Natural killer cell treated with Interleukin-12 subunit alpha and Interleukin-12 subunit beta and Interleukin-15 and Interleukin-18, amount 100 ng/mL, for 72 hours (primary cell): ENCODE measurements at regions not wholly inside any gene's neighbourhood (a gene's known extent, or its start where the extent isn't known, plus 50 kb on each side); places are given as distances from the start of the nearest gene placed in this dataset.

Experiments used
- ATAC-seq, 2 donors: fragments of 150-1000 bp; cut with Tn5 transposase in 1 of 2; sonication (Bioruptor Pico), chemical (Tn5 transposase) in 1 of 2; 2 replicates each; pipeline ENCODE4 v1.10.0; 2021
- DNase-seq: peaks from one replicate; pipeline ENCODE4 v3.0.0; 2022; ENCODE audit warnings: low spot score
- H3K27ac Mint-ChIP-seq, 2 donors: 1 replicate in 1 of 2; 2 replicates in 1 of 2; pipeline ENCODE4 v1.8.0; 2022; ENCODE audit warnings: mixed read lengths in 2 of 2, mild to moderate bottlenecking in 1 of 2, moderate library complexity in 1 of 2
- H3K27me3 Mint-ChIP-seq, 2 donors: 1 replicate in 1 of 2; 2 replicates in 1 of 2; pipeline ENCODE4 v1.8.0; 2022; ENCODE audit warnings: mixed read lengths in 2 of 2
- H3K36me3 Mint-ChIP-seq: one replicate; pipeline ENCODE4 v1.8.0; 2022; ENCODE audit warnings: mixed read lengths
- H3K4me1 Mint-ChIP-seq, 2 donors: 1 replicate in 1 of 2; 2 replicates in 1 of 2; pipeline ENCODE4 v1.8.0; 2022; ENCODE audit warnings: low read depth in 2 of 2, mixed read lengths in 2 of 2, mild to moderate bottlenecking in 1 of 2
- H3K4me3 Mint-ChIP-seq: one replicate; pipeline ENCODE4 v1.8.0; 2022; ENCODE audit warnings: mixed read lengths
- H3K9me3 Mint-ChIP-seq: 2 replicates; pipeline ENCODE4 v1.8.0; 2022; ENCODE audit warnings: mixed read lengths

- no peak for ATAC-seq
- Mint-ChIP-seq H3K27me3 (peaks cover 21 to 35% of the 10 kb centered on the region in 2 donors), H3K27ac (no peak overlapping the region), H3K9me3 (no peaks in the 10 kb centered on the region), H3K4me1 (no peaks in the 10 kb centered on the region), H3K36me3 (no peaks in the 10 kb centered on the region), H3K4me3 (no peak overlapping the region)
- DNase-seq = no peak
Measured at GRCh38 chr21:35860189-35860869, 200.0 kb downstream of the SETD4 start.

- Mint-ChIP-seq H3K27ac (no peak overlapping the region), H3K4me3 (no peak overlapping the region), H3K36me3 (no peaks in the 10 kb centered on the region), H3K9me3 (no peaks in the 10 kb centered on the region), H3K27me3 (peaks cover 21 to 35% of the 10 kb centered on the region in 2 donors), H3K4me1 (no peaks in the 10 kb centered on the region)
- ATAC-seq (no peak), DNase-seq (no peak)
Measured at GRCh38 chr21:35859677-35860076, 200.6 kb downstream of the SETD4 start.

GRCh38 chr21:35857095-35857494 is 203.2 kb downstream of the SETD4 start:
- DNase-seq = no peak
- no peak for ATAC-seq
- Mint-ChIP-seq H3K36me3 (no peaks in the 10 kb centered on the region), H3K4me1 (no peaks in the 10 kb centered on the region), H3K27me3 (peaks cover 28 to 36% of the 10 kb centered on the region in 2 donors), H3K4me3 (no peak overlapping the region), H3K9me3 (no peaks in the 10 kb centered on the region), H3K27ac (no peak overlapping the region)

- Mint-ChIP-seq H3K27ac (no peak overlapping the region), H3K4me1 (no peaks in the 10 kb centered on the region), H3K4me3 (no peak overlapping the region), H3K27me3 (peaks cover 25 to 31% of the 10 kb centered on the region in 2 donors), H3K9me3 (no peaks in the 10 kb centered on the region), H3K36me3 (no peaks in the 10 kb centered on the region)
- ATAC-seq (no peak), DNase-seq (no peak)
Measured at GRCh38 chr21:35855484-35855883, 204.8 kb downstream of the SETD4 start.

GRCh38 chr21:35854281-35854680 is 206.0 kb downstream of the SETD4 start:
- no peak for DNase-seq
- no peaks in the 10 kb centered on the region for H3K9me3 Mint-ChIP-seq
- H3K27me3 Mint-ChIP-seq = peaks cover 21 to 31% of the 10 kb centered on the region in 2 donors
- ATAC-seq = no peak
- no peak overlapping the region for H3K4me3 Mint-ChIP-seq
- no peak overlapping the region for H3K27ac Mint-ChIP-seq
- H3K4me1 Mint-ChIP-seq = no peaks in the 10 kb centered on the region
- no peaks in the 10 kb centered on the region for H3K36me3 Mint-ChIP-seq

GRCh38 chr21:35853321-35854239 is 206.7 kb downstream of the SETD4 start:
- H3K27ac Mint-ChIP-seq = no peak overlapping the region
- no peaks in the 10 kb centered on the region for H3K4me1 Mint-ChIP-seq
- no peak overlapping the region for H3K4me3 Mint-ChIP-seq
- no peaks in the 10 kb centered on the region for H3K9me3 Mint-ChIP-seq
- no peaks in the 10 kb centered on the region for H3K36me3 Mint-ChIP-seq
- ATAC-seq (no peak), DNase-seq (no peak)
- H3K27me3 Mint-ChIP-seq = peaks cover 21 to 28% of the 10 kb centered on the region in 2 donors

GRCh38 chr21:35852820-35853219 is 207.5 kb downstream of the SETD4 start:
- ATAC-seq (no peak), DNase-seq (no peak)
- H3K27me3 Mint-ChIP-seq = peaks cover 22 to 28% of the 10 kb centered on the region in 2 donors
- no peaks in the 10 kb centered on the region for H3K9me3 Mint-ChIP-seq
- no peaks in the 10 kb centered on the region for H3K36me3 Mint-ChIP-seq
- no peaks in the 10 kb centered on the region for H3K4me1 Mint-ChIP-seq
- H3K27ac Mint-ChIP-seq = no peak overlapping the region
- H3K4me3 Mint-ChIP-seq = no peak overlapping the region

- ATAC-seq = no peak
- Mint-ChIP-seq H3K27ac (no peak overlapping the region), H3K36me3 (no peaks in the 10 kb centered on the region), H3K27me3 (peaks cover 13 to 33% of the 10 kb centered on the region in 2 donors), H3K9me3 (no peaks in the 10 kb centered on the region), H3K4me3 (no peak overlapping the region), H3K4me1 (no peaks in the 10 kb centered on the region)
- DNase-seq = no peak
Measured at GRCh38 chr21:35850542-35851103, 209.7 kb downstream of the SETD4 start.

GRCh38 chr21:35850029-35850428 is 210.3 kb downstream of the SETD4 start:
- DNase-seq (no peak), ATAC-seq (no peak)
- Mint-ChIP-seq H3K4me1 (no peaks in the 10 kb centered on the region), H3K9me3 (no peaks in the 10 kb centered on the region), H3K4me3 (no peak overlapping the region), H3K27ac (no peak overlapping the region), H3K27me3 (peaks cover 12 to 34% of the 10 kb centered on the region in 2 donors), H3K36me3 (no peaks in the 10 kb centered on the region)

- H3K4me1 Mint-ChIP-seq = no peaks in the 10 kb centered on the region
- no peak overlapping the region for H3K4me3 Mint-ChIP-seq
- H3K9me3 Mint-ChIP-seq = no peaks in the 10 kb centered on the region
- no peak overlapping the region for H3K27ac Mint-ChIP-seq
- H3K36me3 Mint-ChIP-seq = no peaks in the 10 kb centered on the region
- peaks cover 10 to 34% of the 10 kb centered on the region in 2 donors for H3K27me3 Mint-ChIP-seq
- DNase-seq = no peak
- no peak for ATAC-seq
Measured at GRCh38 chr21:35849144-35849543, 211.2 kb downstream of the SETD4 start.

GRCh38 chr21:35843911-35844667 is 216.2 kb downstream of the SETD4 start:
- DNase-seq (no peak), ATAC-seq (no peak)
- Mint-ChIP-seq H3K4me3 (no peak overlapping the region), H3K9me3 (no peaks in the 10 kb centered on the region), H3K27ac (no peak overlapping the region), H3K4me1 (no peaks in the 10 kb centered on the region), H3K36me3 (no peaks in the 10 kb centered on the region), H3K27me3 (peaks cover 9 to 32% of the 10 kb centered on the region in 2 donors)

GRCh38 chr21:35840949-35841348 is 219.4 kb downstream of the SETD4 start:
- no peak for DNase-seq
- no peaks in the 10 kb centered on the region for H3K36me3 Mint-ChIP-seq
- ATAC-seq = no peak
- H3K9me3 Mint-ChIP-seq = no peaks in the 10 kb centered on the region
- no peak overlapping the region for H3K4me3 Mint-ChIP-seq
- no peaks in the 10 kb centered on the region for H3K4me1 Mint-ChIP-seq
- no peak overlapping the region for H3K27ac Mint-ChIP-seq
- H3K27me3 Mint-ChIP-seq = peaks cover 7 to 15% of the 10 kb centered on the region in 2 donors

GRCh38 chr21:35840197-35840799 is 220.0 kb downstream of the SETD4 start:
- Mint-ChIP-seq H3K9me3 (no peaks in the 10 kb centered on the region), H3K27ac (no peak overlapping the region), H3K27me3 (peaks cover 7 to 9% of the 10 kb centered on the region in 2 donors), H3K4me3 (no peak overlapping the region), H3K36me3 (no peaks in the 10 kb centered on the region), H3K4me1 (no peaks in the 10 kb centered on the region)
- ATAC-seq (no peak), DNase-seq (no peak)
